ENCODE measurements at regions not wholly inside any gene's neighbourhood (a gene's known extent, or its start where the extent isn't known, plus 50 kb on each side); places are given as distances from the start of the nearest gene placed in this dataset.
A peak's percentile ranks its signal among the peaks of the same experiment; 100 is the strongest.
"Not testable (repeated sequence)": the region's sequence is repeated elsewhere in the genome, so short reads cannot be mapped to it uniquely, and the experiment has no call there.

DNA sequence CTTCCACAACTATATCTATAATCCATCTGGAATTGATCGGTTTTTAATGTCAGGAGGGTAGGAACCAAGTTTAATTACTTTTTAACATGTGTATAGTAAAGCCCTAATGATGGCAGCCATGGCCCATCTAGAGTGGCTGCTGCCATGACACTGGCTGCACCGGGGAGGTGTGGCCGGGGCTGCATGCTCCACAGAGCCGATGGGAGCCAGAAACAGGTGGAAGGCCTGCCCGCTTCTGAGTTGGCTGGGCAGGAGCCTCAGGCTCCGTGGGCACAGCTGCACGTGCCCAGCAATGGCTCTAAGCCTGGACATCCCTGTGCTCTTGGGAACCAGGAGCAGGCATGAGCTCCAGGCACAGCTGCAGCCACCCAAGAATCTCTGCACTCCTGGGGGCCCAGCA is 73.0 kb downstream of the GBP6 start:
- DNase-seq, result no peak

DNA sequence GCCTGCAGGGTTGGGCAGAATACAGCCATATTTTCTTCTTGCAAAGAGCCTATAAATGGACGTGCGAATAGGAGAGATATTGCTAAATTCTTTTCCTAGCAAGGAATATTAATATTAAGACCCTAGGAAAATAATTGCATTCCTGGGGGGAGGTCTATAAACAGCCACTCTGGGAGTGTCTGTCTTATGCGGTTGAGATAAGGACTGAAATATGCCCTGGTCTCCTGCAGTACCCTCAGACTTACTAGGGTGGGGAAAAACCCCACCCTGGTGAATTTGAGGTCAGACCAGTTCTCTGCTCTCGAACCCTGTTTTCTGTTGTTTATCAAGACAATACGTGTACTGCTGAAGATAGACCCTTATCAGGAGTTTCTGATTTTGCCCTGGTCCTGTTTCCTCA is 74.4 kb downstream of the GBP6 start:
- DNase-seq, result not testable (repeated sequence)

DNA sequence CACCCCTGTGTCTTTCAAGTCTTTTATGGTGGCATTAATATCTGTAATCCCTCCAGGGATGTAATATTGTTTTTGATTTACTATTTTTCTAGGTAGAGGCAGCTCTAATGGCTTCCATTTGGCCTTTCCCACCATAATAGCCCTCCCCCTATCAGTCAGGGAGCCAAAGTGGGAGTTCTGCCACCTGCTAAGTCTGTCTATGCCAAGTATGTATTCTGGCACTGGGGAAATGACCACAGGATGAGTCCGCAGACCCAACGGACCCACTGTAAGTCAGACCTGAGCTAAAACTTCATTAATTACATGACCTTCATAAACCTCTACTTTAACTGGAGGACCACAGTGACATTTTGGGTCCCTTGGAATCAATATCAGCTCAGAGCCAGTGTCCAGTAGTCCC is 77.1 kb downstream of the GBP6 start:
- DNase-seq, result no peak

DNA sequence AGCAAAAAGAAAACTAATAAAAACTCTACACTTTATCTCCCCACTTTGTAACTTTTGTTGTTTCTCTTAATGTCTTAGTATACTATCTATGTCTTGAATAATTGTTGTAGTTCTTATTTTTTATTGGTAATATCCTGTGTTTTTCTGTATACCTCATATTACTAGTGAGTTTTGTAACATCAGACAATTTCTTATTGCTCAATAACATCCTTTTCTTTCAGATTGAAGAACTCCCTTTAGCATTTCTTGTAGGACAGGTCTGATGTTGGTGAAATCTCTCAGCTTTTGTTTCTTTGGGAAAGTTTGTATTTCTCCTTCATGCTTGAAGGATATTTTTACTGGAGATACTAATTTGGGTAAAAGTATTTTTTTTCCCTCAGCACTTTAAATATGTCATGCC is 79.8 kb upstream of the LRRC8B start:
- no peak for DNase-seq

DNA sequence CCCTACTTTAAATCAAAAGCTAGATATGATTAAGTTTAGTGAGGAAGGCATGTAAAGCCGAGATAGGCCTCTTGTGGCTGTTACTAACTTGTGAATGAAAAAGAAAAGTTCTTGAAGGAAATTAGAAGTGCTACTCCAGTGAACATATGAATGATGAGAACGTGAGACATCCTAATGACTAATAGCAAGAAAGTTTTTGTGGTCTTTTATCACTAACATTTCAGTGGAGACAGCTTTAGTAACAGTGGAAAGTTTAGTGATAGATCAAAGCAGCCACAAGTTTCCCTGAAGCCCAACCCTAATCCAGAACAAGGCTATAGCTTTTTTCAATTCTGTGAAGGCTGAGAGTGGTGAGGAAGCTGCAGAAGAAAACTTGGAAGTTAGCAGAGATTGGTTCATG is 73.6 kb upstream of the LRRC8B start:
- no peak for DNase-seq

DNA sequence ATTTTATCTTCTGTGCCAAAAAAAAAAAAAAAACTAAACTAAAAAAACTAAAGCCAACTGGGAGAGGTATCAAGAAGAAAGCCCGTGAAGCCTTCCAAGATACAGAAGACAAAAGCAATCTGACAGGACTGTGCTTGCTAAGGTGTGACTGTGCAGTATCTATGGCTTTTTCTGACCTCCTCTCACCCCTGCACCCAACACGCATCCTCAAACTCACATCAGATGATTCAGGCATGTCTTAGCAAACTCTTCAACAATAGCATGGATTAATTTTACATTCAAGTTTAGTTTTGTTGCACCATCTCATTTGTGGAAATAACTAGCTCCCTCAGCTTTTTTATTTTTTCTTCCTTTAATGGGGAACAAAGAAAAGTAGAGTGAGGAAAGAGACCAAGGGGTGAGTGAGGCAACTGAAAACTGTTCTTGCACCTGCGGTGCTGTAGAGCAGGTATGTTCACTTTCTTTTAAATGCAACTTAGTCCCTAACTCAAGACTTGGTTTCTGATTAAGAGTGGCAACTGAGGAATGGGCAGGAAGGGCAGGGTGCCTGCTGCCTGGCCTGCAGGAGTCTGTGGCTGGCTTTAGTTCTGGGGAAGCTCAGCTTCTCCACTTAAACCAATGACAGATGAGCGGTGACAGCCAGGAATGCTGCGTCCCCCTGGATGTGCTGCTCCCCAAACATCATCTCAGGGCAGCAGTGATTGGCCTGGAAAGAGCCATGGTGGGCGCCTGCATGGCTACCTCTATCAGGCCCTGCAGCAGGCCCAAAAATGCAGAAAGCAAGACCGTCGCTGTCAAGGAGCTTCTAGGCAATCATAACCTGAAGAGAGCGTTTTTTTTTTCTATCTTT is 71.3 kb upstream of the LRRC8B start:
- no peak for DNase-seq

DNA sequence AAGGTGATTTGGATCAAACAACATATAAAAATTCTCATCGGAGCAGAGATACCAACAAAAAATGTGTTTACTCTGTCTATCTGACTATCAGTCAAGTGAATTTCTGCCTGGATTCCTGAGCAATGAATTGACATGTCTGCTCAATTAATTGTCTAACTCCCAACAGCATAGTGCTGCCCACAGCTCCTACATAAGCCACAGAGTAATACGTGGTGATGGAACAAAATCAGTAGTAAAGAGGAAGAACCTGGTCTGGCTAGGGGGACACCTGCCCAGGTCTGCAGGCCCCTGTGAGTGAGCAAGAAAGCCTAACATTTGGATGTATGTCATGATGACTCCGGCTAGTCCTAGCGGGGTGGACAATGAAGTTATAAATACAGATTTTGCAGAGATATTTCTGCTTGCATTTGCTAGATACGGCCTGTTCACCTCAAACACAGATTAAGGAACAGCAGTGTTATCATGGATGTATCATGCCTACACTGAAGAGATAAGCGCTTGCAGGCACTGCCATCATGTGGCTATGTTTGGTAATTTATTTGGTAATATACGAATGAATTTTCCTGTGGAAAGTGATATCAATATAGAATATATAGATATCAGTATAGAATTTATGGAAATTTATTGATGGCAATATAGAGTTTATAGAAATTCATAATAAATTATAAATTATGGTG is 69.6 kb upstream of the LRRC8B start:
- DNase-seq, result peak; percentile 71

DNA sequence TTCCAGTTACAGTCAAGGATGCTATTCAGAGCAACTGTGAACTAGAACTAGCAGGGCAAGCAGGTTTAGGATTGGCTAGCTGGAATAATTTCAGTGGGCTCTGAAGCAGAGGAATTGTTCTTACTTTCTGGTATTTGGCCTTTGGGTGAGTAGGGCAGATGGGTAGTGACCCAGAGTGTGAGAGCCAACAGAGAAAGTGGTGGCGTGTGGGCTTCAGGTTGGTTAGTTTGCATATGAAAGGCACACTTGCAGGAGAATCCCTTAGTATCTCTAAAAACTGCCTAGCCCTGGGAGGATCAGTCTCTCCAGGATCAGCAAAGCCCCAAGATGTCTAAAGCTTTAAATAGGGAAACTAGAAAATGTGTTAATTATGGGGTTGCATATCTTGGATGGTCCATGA is 67.6 kb upstream of the LRRC8B start:
- DNase-seq, result no peak

DNA sequence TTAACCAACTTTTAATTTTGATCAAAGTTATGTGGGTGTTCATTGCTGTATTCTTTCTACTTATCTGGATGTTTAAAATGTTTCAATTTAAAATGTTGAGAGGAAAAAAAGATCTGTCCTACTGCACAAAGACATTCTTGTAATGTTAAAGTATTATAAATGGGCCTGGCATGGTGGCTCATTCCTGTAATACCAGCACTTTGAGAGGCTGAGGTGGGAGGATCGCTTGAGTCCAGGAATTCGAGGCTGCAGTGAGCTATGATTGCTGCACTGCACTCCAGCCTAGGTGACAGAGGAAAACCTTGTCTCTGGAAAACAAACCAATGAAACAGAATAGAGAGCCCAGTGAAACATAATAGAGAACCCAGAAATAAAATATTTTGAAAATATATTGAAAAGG is 65.5 kb upstream of the LRRC8B start:
- no peak for DNase-seq

DNA sequence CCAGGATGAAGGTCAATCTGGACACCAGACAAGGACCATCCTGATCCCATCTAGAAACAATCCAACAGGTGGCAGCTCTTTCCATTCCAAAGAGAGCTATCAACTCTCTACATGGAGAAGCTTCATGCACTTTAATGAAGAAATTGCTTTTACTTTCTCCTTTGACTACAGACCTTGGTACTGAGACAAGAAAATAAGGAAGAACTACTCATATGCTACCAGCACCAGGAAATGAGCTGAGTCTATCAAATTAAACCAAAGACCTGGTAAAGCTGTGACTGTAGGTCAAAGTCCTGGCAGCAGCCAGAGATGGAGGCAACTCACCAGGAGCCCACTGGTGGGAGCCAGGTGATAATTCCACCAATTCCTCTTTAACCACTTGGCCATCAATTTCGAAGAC is 64.3 kb upstream of the LRRC8B start:
- DNase-seq, result no peak

DNA sequence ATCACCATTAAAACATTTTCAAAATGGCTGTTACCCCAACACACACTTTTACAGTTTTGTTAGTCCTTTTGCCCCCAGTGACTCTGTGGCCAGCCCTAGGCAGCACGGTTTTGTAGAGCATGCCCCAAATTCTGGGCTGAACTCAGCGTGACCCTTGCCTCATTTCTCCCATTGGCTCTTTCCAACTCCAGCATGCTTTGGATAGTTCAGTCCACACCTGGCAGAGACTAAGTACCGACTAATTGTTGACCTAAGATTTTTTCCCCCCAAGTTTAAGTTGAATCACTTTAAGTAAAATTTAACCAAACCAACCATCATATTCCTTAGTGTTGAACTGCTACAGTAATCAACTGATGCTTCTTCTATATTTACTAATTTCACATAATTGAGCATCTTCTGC is 62.4 kb upstream of the LRRC8B start:
- DNase-seq, result no peak

DNA sequence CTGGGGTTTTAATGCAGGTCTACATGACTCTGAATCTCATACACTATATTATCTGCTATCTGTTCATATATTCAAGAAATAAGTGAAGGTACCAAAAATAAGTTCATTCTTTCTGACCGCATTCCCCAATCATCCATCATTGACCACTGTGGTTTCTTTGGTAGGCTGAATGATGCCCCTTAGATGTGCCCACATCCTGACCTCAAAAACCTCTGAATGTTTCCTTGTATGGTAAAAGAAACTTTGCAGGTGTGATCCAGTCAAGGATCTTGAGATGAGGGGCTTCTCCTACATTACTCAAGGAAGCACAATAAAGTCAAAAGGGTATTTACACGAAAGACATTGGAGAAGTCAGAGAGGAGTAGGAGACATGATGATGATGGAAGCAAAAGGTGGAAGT is 60.6 kb upstream of the LRRC8B start:
- no peak for DNase-seq

DNA sequence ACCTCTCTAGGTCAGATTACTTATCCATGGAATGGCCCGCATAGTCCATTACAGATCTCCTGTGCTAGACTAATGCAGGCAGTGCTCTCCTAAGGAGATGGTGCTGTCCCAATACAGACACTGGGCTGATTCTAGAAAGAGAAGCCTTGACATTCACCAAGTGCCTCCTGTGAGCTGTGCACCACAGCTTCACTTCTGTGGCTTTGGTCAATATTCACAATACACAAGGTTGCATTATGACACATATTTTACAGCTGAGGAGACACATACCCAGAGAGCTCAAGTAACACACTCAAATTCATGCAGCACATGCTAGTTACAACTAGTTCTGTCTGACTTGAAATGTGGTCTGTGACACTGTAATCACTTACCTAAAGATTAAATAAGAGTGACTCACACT is 59.4 kb upstream of the LRRC8B start:
- no peak for DNase-seq

DNA sequence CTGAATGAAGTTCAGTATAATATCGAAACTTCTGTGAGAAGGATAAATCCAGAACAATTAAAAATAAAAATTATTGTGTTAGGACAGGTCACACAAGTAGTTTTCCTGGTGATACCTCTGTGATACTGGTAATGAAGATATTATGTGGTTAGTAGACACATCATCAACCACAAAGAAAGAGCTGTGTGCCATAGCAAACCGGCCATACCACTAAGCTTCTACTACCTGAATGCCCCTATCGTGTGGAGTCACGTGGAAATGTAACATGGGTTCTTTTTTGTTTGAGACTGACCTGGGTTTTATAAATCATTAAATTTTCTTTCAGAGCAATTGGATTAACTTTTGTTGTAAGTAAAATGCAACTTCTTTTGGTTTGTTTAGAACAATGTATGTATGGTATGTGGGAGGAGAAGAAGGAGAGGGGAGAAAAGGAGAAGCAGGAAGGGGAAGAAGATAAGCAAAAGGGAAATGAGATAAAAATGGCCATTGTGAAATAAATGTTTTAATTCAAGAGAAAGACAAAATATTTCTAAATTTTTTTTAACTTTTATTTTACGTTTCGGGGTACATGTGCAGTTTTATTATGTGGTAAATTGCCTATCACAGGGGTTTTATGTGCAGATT is 58.2 kb upstream of the LRRC8B start:
- no peak for DNase-seq

DNA sequence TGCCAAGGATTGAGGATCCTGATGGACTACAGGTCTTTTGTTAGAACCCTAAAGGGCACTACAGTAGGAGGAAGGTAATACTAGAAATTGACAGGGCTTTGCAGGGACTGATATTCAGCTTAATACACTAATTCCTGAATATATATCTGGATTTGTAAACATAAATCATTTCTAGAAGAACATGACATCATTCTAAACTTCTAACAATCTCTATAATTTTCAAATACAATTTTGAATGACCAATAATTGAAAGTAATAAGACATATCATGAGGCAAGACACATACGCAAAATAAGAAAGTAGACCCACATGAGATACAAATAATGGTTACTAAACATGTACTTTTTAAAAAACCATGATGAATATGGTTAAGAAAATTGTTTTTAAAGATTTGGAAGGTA is 52.4 kb upstream of the LRRC8B start:
- no peak for DNase-seq

DNA sequence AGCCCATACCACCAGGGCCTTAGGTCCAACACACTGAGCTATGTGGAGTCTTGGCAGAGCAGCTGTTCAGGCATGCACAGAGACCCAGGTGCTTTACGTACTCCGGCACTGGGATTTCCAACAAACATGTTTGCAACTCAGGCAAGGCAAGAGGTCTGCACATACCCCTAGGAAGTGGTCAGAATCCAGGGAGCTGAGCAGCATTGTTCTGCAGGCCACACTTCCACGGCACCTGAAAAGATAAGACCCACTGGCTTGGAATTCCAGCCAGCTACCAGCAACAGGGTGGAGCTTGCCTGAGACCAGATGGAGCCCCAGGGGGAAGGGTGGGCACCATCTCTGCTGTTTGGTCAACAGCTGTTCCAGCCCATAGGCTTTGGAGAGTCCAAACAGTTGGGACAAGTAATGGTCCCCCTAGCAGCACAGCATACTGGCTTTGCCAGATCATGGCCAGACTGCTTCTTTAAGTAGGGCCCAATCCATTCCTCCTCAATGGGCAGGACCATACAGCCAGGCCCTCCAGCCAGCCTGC is 51.7 kb upstream of the LRRC8B start:
- no peak for DNase-seq
